GM10248 (cell line): ENCODE measurements at regions not wholly inside any gene's neighbourhood (a gene's known extent, or its start where the extent isn't known, plus 50 kb on each side); places are given as distances from the start of the nearest gene placed in this dataset.

Source experiments
- CTCF ChIA-PET: fragments of 300-600 bp; sonication (Branson Sonifier 250); formaldehyde crosslinking; extraction: SDS; loops from one replicate; lab custom pipeline; 2021; ENCODE audit warnings: antibody characterized with exemption; lab: Yijun Ruan, JAX
- POLR2A ChIA-PET: fragments of 350-650 bp; sonication (Branson Sonifier 250); formaldehyde crosslinking; extraction: SDS; loops from one replicate; lab custom pipeline; 2020; ENCODE audit warnings: antibody characterized with exemption; lab: Yijun Ruan, JAX
- DNase-seq: peaks from one replicate; pipeline ENCODE4 v3.0.0; 2012; ENCODE audit errors: extremely low spot score
- TF ChIP-seq, protein P1 (sequence below): IDR thresholded peaks from 2 replicates; pipeline ENCODE4 v1.5.1; 2012; ENCODE audit warnings: mild to moderate bottlenecking, low read depth; ENCODE audit errors: extremely low read depth, missing control alignments, control extremely low read depth

GRCh38 chr2:116687371-116687770 lies 1127.1 kb upstream of the DDX18 start:
- DNase-seq = no peak
- ChIA-PET CTCF (no interaction called here), POLR2A (no interaction called here)
- TF ChIP-seq, protein P1, sequence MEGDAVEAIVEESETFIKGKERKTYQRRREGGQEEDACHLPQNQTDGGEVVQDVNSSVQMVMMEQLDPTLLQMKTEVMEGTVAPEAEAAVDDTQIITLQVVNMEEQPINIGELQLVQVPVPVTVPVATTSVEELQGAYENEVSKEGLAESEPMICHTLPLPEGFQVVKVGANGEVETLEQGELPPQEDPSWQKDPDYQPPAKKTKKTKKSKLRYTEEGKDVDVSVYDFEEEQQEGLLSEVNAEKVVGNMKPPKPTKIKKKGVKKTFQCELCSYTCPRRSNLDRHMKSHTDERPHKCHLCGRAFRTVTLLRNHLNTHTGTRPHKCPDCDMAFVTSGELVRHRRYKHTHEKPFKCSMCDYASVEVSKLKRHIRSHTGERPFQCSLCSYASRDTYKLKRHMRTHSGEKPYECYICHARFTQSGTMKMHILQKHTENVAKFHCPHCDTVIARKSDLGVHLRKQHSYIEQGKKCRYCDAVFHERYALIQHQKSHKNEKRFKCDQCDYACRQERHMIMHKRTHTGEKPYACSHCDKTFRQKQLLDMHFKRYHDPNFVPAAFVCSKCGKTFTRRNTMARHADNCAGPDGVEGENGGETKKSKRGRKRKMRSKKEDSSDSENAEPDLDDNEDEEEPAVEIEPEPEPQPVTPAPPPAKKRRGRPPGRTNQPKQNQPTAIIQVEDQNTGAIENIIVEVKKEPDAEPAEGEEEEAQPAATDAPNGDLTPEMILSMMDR = no peak

DNA sequence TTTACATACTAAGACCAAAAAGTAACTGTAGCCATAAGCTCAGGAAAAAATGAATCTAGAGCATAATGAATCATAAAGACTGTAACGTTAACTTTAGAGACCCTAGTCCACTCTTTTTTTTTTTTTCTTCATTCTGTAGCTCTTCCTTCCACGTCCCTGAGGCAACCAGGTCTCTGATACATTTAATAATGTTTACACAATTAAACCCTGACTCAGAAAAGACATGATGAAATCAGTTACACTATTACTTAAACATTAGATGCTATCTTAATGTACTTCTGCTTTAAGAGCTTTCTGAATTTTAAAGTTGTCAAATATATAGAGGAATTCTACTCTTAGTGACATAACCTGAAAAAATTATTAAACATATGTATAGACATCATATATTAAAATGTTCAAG lies 1121.5 kb upstream of the DDX18 start:
- ChIA-PET CTCF (no interaction called here), POLR2A (no interaction called here)
- TF ChIP-seq, protein P1 = no peak
- no peak for DNase-seq

- POLR2A ChIA-PET = no interaction called here
- TF ChIP-seq, protein P1 = no peak
- CTCF ChIA-PET = interaction anchor here (0.7 to 1.0 kb wide), 2 partner anchors 17 to 37 kb away, joined by 3 read pairs; no protein-coding TSS in a partner anchor
- DNase-seq = no peak
Observed at GRCh38 chr2:116696223-116696622, 1118.3 kb upstream of the DDX18 start.

DNA sequence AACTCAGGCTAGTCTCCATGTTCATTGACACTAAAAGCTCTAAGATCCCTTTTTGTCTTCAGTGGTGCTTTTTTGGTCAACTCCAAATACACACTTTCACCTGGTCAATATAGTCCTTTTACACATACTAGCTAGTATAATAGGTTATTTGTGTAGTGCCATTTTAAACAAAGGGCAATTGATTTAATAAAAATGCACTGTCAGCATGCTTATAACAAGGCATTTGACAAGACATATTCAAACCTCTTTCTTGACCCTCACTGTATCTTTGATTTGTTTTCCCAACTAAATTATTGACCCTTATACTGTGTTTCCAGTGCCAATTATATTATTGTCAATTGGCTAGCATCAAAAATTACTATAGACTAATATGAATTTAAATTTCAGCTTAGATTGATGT lies 1117.6 kb upstream of the DDX18 start:
- ChIA-PET CTCF (interaction anchor here (0.7 to 1.0 kb wide), 2 partner anchors 18 to 36 kb away, joined by 3 read pairs; no protein-coding TSS in a partner anchor), POLR2A (no interaction called here)
- DNase-seq = no peak
- TF ChIP-seq, protein P1 = no peak

- ChIA-PET CTCF (interaction anchor here (1.7 kb wide), 1 partner anchor 9 kb away, joined by 3 read pairs; no protein-coding TSS in a partner anchor), POLR2A (no interaction called here)
- TF ChIP-seq, protein P1 = no peak
- no peak for DNase-seq
Observed at GRCh38 chr2:116706396-116706795, 1108.1 kb upstream of the DDX18 start.

- ChIA-PET POLR2A (no interaction called here), CTCF (interaction anchor here (1.2 kb wide), 1 partner anchor 10 kb away, joined by 3 read pairs; no protein-coding TSS in a partner anchor)
Observed at GRCh38 chr2:116716038-116716437, 1098.5 kb upstream of the DDX18 start.

More at GRCh38 chr2:116716038-116716437, 1098.5 kb upstream of the DDX18 start:
- TF ChIP-seq, protein P1 = no peak
- DNase-seq = no peak
